ENCODE measurements at regions not wholly inside any gene's neighbourhood (a gene's known extent, or its start where the extent isn't known, plus 50 kb on each side); places are given as distances from the start of the nearest gene placed in this dataset.

- ChIA-PET CTCF (no interaction called here), RAD21 (ENCODE audit: low non-redundant PET in 1 of 2, low total read pairs in 2 of 2, uncharacterized antibody in 2 of 2, unreplicated experiment in 2 of 2) (no interaction called here), POLR2A (interaction anchor here (0.7 kb wide), 1 partner anchor 9 kb away, joined by 3 read pairs; no protein-coding TSS in a partner anchor)
- intact Hi-C loops (cut with micrococcal nuclease), result loop anchor here (10.0 kb wide), 2 partner anchors 173 to 203 kb away; no protein-coding TSS in a partner anchor
- no peaks in the 10 kb centered on the region for H3K79me2 ChIP-seq (ENCODE audit: insufficient read depth, low read length)
- DNase-seq (ENCODE audit: low read depth, low spot score) (no peak), ATAC-seq (no peak)
- peaks cover 13 to 24% of the 10 kb centered on the region in 2 experiments for H3K4me1 ChIP-seq (ENCODE audit: control insufficient read depth in 1 of 2, insufficient read depth in 2 of 2, low read length in 2 of 2)
- H3K9me2 ChIP-seq (ENCODE audit: insufficient read depth), result no peaks in the 10 kb centered on the region
- TF ChIP-seq MAX (IDR thresholded peaks at IDR 0.05) (no peak), SIN3A (IDR thresholded peaks at IDR 0.05; ENCODE audit: low read depth) (no peak), POLR2AphosphoS5 (IDR thresholded peaks at IDR 0.05; ENCODE audit: low read depth, low read length) (no peak), EGR1 (IDR thresholded peaks at IDR 0.05; ENCODE audit: low read depth) (no peak), POLR2A (IDR thresholded peaks at IDR 0.05; ENCODE audit: borderline replicate concordance, extremely low read depth, insufficient read depth, insufficient read length) (no peak), ZNF274 (IDR thresholded peaks at IDR 0.05; ENCODE audit: low read depth, low read length) (no peak), RAD21 (IDR thresholded peaks at IDR 0.05; ENCODE audit: low read depth) (no peak), ATF3 (IDR thresholded peaks at IDR 0.05) (no peak), YY1 (IDR thresholded peaks at IDR 0.05; ENCODE audit: extremely low read depth, insufficient replicate concordance, low read depth, low read length) (no peak), SRF (IDR thresholded peaks at IDR 0.05; ENCODE audit: low read depth) (no peak), ZFX (IDR thresholded peaks at IDR 0.05) (no peak)
- H3K4me2 ChIP-seq (ENCODE audit: low read length), result peak overlapping the region; percentile 62
- peak overlapping the region; percentile 79 for H2AFZ ChIP-seq (ENCODE audit: low read depth, low read length, poor library complexity, severe bottlenecking)
- H3K9ac ChIP-seq (ENCODE audit: low read length), result no peak overlapping the region
- peak overlapping the region; percentile 12 to 32; a peak in 3 of 4 replicates for H3K4me3 ChIP-seq (replicated peaks in 1 of 2; ENCODE audit: low read depth in 1 of 2, low read length in 2 of 2)
- no peaks in the 10 kb centered on the region for H4K20me1 ChIP-seq (ENCODE audit: insufficient read depth)
- H3K27ac ChIP-seq (ENCODE audit: low read depth, low read length), result peak overlapping the region; percentile 49; the same call in 1 of the 2 replicates
- H3K36me3 ChIP-seq (ENCODE audit: control insufficient read depth in 1 of 2, insufficient read depth in 2 of 2, low read length in 2 of 2), result no peaks in the 10 kb centered on the region
- no peaks in the 10 kb centered on the region for H3K27me3 ChIP-seq (ENCODE audit: insufficient read depth, low read length)
- no TSS peak for BruUV-seq (replicated peaks)
- no peaks in the 10 kb centered on the region for H3K9me3 ChIP-seq (ENCODE audit: control insufficient read depth in 1 of 2, insufficient read depth in 1 of 2, low read depth in 1 of 2, low read length in 2 of 2)
These were observed 327.5 kb upstream of the JAG1 start for GRCh38 chr20:11001302-11001701.
